OCI-LY7 (cell line): ENCODE measurements at regions not wholly inside any gene's neighbourhood (a gene's known extent, or its start where the extent isn't known, plus 50 kb on each side); places are given as distances from the start of the nearest gene placed in this dataset.

Experiments
- BruUV-seq: library from RNA; stranded (reverse); fragments of 400-500 nt; replicated peaks from 2 replicates; lab custom pipeline; 2021; lab: Mats Ljungman, UMichigan
- CTCF ChIA-PET: fragments of 300-600 bp; sonication (Branson Sonifier 250); formaldehyde crosslinking; loops from one replicate; lab custom pipeline; 2022; ENCODE audit warnings: antibody characterized with exemption; ENCODE audit not compliant: unreplicated experiment; lab: Charles Lee
- POLR2A ChIA-PET: fragments of 300-600 bp; sonication (Branson Sonifier 250); formaldehyde crosslinking; loops from one replicate; lab custom pipeline; 2022; ENCODE audit warnings: antibody characterized with exemption; lab: Charles Lee
- DNase-seq: peaks from one replicate; pipeline ENCODE4 v3.0.0-alpha.2; 2015; ENCODE audit warnings: low spot score
- H2AFZ ChIP-seq: fragments of 200-600 bp; sonication (generic), shearing (Covaris generic); 2 replicates; pipeline ENCODE4 v1.6.1; 2014; ENCODE audit warnings: mild to moderate bottlenecking, antibody characterized with exemption, low read length, moderate library complexity
- H3K27ac ChIP-seq: fragments of 200-600 bp; sonication (generic); 2 replicates; pipeline ENCODE4 v1.5.1; 2014; ENCODE audit warnings: mixed run types, low read depth, mild to moderate bottlenecking, moderate library complexity, low read length, inconsistent platforms; ENCODE audit not compliant: poor library complexity, severe bottlenecking
- H3K36me3 ChIP-seq: fragments of 200-600 bp; sonication (generic); 2 replicates; pipeline ENCODE4 v1.6.1; 2014; ENCODE audit warnings: mild to moderate bottlenecking, antibody characterized with exemption, low read length, moderate library complexity, mixed read lengths; ENCODE audit not compliant: insufficient read depth
- H3K4me1 ChIP-seq: fragments of 200-600 bp; sonication (generic); 2 replicates; pipeline ENCODE4 v1.5.1; 2014; ENCODE audit warnings: mild to moderate bottlenecking, low read length; ENCODE audit not compliant: insufficient read depth, poor library complexity, severe bottlenecking
- H3K4me2 ChIP-seq: fragments of 200-600 bp; sonication (generic); 2 replicates; pipeline ENCODE4 v1.6.1; 2014; ENCODE audit warnings: mild to moderate bottlenecking, low read length
- H3K4me3 ChIP-seq: fragments of 200-600 bp; sonication (generic); 2 replicates; pipeline ENCODE4 v1.5.1; 2014; ENCODE audit warnings: mild to moderate bottlenecking, low read depth, low read length; ENCODE audit not compliant: poor library complexity, severe bottlenecking
- H3K79me2 ChIP-seq: fragments of 200-600 bp; sonication (generic); 2 replicates; pipeline ENCODE4 v1.6.1; 2016; ENCODE audit warnings: low read depth, mild to moderate bottlenecking, low read length, moderate library complexity, mixed read lengths; ENCODE audit not compliant: insufficient read depth
- H3K9me2 ChIP-seq: fragments of 200-600 bp; sonication (generic); 2 replicates; pipeline ENCODE4 v1.6.1; 2016; ENCODE audit warnings: mild to moderate bottlenecking, low read length, mixed read lengths; ENCODE audit not compliant: insufficient read depth
- H3K9me3 ChIP-seq: fragments of 200-600 bp; sonication (generic); 2 replicates; pipeline ENCODE4 v1.6.1; 2014; ENCODE audit warnings: mild to moderate bottlenecking, mixed run types, low read length, mixed read lengths
- H4K20me1 ChIP-seq: fragments of 200-600 bp; sonication (generic); 2 replicates; pipeline ENCODE4 v1.6.1; 2014; ENCODE audit warnings: mild to moderate bottlenecking, antibody characterized with exemption, low read length, moderate library complexity, mixed read lengths; ENCODE audit not compliant: insufficient read depth
- CTCF ChIP-seq: fragments of 200-600 bp; sonication (generic); conservative IDR thresholded peaks from 2 replicates; pipeline ENCODE4 v1.5.1; 2014; ENCODE audit warnings: mild to moderate bottlenecking, antibody characterized with exemption, low read length, moderate library complexity, mixed read lengths
- EZH2phosphoT487 ChIP-seq: fragments of 200-600 bp; sonication (generic); IDR thresholded peaks from 2 replicates; pipeline ENCODE4 v1.6.1; 2018; ENCODE audit warnings: low read depth, borderline replicate concordance, mild to moderate bottlenecking, mixed run types, antibody characterized with exemption, low read length, moderate library complexity, mixed read lengths
- intact Hi-C: fragments of 100-400 bp; cut with micrococcal nuclease; formaldehyde crosslinking; loops from one replicate; pipeline ENCODE4 v1.10.0; 2022; ENCODE audit not compliant: unreplicated experiment

GRCh38 chr22:22139364-22139763, 105.2 kb upstream of the VPREB1 start:
- Histone ChIP-seq H2AFZ (no peak overlapping the region), H3K79me2 (no peaks in the 10 kb centered on the region), H3K9me2 (no peaks in the 10 kb centered on the region), H3K4me1 (no peaks in the 10 kb centered on the region), H3K4me2 (no peak overlapping the region), H4K20me1 (no peaks in the 10 kb centered on the region), H3K36me3 (peaks cover 7% of the 10 kb centered on the region; the same call in 1 of the 2 replicates), H3K27ac (no peak overlapping the region), H3K4me3 (no peak overlapping the region), H3K9me3 (peaks cover 17% of the 10 kb centered on the region; the same call in 1 of the 2 replicates)
- ChIA-PET CTCF (no interaction called here), POLR2A (interaction anchor here (1.0 kb wide), 1 partner anchor 13 kb away, joined by 3 read pairs; no protein-coding TSS in a partner anchor)
- no peak for TF ChIP-seq EZH2phosphoT487
- no peak for TF ChIP-seq CTCF
- intact Hi-C loops: loop anchor here (2.0 kb wide), 1 partner anchor 17 kb away; no protein-coding TSS in a partner anchor
- DNase-seq: no peak
- no TSS peak for BruUV-seq

- intact Hi-C loops: loop anchor here (2.0 kb wide), 1 partner anchor 18 kb away; no protein-coding TSS in a partner anchor
- Histone ChIP-seq H3K36me3 (peaks cover 7% of the 10 kb centered on the region; the same call in 1 of the 2 replicates), H4K20me1 (no peaks in the 10 kb centered on the region), H3K9me2 (no peaks in the 10 kb centered on the region), H3K4me1 (no peaks in the 10 kb centered on the region), H3K27ac (no peak overlapping the region), H3K79me2 (no peaks in the 10 kb centered on the region), H3K4me3 (no peak overlapping the region), H3K9me3 (peaks cover 17% of the 10 kb centered on the region; the same call in 1 of the 2 replicates), H2AFZ (no peak overlapping the region), H3K4me2 (no peak overlapping the region)
- ChIA-PET CTCF (no interaction called here), POLR2A (interaction anchor here (1.0 kb wide), 1 partner anchor 13 kb away, joined by 3 read pairs; no protein-coding TSS in a partner anchor)
- no TSS peak for BruUV-seq
- no peak for DNase-seq
- TF ChIP-seq EZH2phosphoT487 (no peak), CTCF (no peak)
Measured at GRCh38 chr22:22138915-22139314, 105.7 kb upstream of the VPREB1 start.

GRCh38 chr22:22137891-22138290, 106.7 kb upstream of the VPREB1 start:
- ChIA-PET POLR2A (interaction anchor here (0.5 to 1.3 kb wide), 3 partner anchors 14 to 321 kb away, joined by 3 to 4 read pairs (median 3); no protein-coding TSS in a partner anchor), CTCF (interaction anchor here (1.2 kb wide), 1 partner anchor 28 kb away, joined by 3 read pairs; no protein-coding TSS in a partner anchor)
- Histone ChIP-seq H4K20me1 (no peaks in the 10 kb centered on the region), H3K9me3 (peaks cover 17% of the 10 kb centered on the region; the same call in 1 of the 2 replicates), H3K79me2 (no peaks in the 10 kb centered on the region), H2AFZ (no peak overlapping the region), H3K36me3 (peaks cover 7% of the 10 kb centered on the region; the same call in 1 of the 2 replicates), H3K4me3 (no peak overlapping the region), H3K27ac (no peak overlapping the region), H3K4me2 (no peak overlapping the region), H3K9me2 (no peaks in the 10 kb centered on the region), H3K4me1 (no peaks in the 10 kb centered on the region)
- no TSS peak for BruUV-seq
- TF ChIP-seq EZH2phosphoT487 (no peak), CTCF (no peak)
- DNase-seq: no peak
- intact Hi-C loops: loop anchor here (2.0 kb wide), 1 partner anchor 19 kb away; no protein-coding TSS in a partner anchor
